HG03135 (cell line): ENCODE measurements at regions not wholly inside any gene's neighbourhood (a gene's known extent, or its start where the extent isn't known, plus 50 kb on each side); places are given as distances from the start of the nearest gene placed in this dataset.

Experiments used
- ATAC-seq: cut with Tn5 transposase; IDR thresholded peaks from one replicate; pipeline ENCODE4 v1.9.1; 2021; ENCODE audit warnings: mild to moderate bottlenecking, moderate library complexity; ENCODE audit not compliant: unreplicated experiment

- ATAC-seq = no peak
These were observed 928.5 kb upstream of the KCND2 start for GRCh38 chr7:119344466-119344865.

- ATAC-seq = no peak
These were observed 924.5 kb upstream of the KCND2 start for GRCh38 chr7:119348491-119348890.

DNA sequence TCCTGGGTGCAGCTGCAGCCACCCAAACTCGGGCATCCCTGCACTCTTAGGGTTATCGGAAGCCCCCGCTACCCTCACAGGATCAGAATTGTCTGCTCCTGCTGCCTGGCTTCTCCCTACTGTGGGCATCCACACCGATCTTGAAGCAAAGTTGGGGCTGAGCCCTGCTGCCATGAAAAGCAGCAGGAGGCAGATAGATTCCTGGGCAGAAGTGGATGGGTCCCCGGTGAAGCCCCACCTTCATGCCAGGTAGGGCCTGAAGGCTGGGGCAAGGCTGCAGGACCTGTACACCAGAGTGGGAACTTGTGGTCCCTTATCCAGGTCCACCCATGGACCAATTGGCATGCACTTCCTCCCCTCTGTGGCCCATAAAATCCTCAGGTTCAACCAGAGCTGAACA lies 922.6 kb upstream of the KCND2 start:
- no peak for ATAC-seq

DNA sequence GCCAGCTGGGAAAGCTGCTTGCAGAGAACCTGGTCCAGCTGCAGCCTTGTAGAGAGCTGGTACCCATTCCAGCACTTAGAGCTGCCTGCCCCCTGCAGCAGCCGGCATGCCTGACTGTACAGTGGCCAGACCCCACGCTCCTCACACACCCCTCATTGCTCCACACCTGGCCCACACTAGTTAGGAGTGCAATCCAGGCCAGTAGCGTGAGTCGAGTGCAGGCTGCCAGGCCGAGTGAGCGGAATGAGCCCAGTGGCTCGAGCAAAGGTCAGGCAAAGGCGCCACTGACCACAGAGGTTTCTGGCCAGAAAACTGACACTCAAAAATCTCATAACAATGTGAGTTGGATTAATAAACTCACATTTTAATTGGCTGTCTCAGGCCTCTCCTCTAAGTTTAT lies 921.7 kb upstream of the KCND2 start:
- ATAC-seq = no peak

- ATAC-seq = no peak
These were observed 898.5 kb upstream of the KCND2 start for GRCh38 chr7:119374436-119374835.

DNA sequence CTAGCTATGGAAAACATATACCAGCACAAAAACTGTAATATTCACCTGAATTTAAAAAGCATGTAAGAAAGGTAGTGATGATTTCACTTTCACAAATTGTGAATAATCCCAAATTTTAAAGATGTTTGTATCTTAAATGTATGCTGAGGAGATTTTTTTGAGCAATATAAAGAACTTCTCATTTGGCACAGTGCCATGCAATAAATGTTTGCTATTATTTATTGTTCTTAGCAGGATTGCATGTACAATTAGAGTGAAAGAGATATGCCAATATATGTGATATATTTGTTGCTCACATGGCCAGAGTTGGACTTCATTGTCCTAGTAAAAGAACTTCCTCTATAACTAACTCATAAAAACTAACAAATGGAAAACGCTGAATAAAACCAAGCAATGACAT lies 895.1 kb upstream of the KCND2 start:
- ATAC-seq = no peak

DNA sequence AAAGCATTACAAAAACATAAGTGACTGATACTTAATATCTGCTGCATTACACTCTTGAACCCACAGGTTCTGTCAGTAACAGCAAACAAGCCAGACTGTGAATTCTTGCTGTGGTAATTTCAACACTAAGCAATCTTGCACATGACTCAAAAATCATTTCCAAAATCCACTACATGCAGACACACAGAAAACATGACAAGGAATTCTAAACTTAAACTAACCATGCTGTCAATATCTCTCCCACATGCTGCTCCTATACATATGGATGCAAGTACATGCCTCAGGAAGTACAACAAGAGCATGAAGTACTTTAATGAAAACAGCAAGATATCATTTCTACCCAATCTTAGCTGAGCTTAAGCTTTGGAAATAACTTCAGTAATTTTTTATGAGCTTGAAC lies 890.2 kb upstream of the KCND2 start:
- ATAC-seq = no peak

GRCh38 chr7:119395024-119395423 lies 878.0 kb upstream of the KCND2 start:
- no peak for ATAC-seq

DNA sequence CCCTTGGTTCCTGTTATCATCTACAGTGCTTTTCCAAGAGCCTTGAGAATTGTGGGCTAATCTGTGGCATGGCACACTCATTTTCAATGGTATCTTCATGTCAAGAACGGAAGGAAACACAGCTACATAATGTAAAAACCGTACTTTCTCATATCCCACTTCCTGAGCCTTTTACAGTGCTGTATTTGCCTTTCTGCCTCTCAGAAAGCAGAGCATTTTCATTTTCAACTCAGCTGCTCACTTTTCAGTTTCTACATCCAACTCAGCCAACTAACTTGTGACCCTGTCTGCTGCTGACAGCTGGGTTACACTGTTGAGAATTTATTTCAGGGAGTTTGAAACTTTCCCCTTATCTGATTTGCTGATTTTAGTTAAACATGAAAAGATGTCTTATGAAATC lies 875.8 kb upstream of the KCND2 start:
- ATAC-seq = peak; percentile 76

DNA sequence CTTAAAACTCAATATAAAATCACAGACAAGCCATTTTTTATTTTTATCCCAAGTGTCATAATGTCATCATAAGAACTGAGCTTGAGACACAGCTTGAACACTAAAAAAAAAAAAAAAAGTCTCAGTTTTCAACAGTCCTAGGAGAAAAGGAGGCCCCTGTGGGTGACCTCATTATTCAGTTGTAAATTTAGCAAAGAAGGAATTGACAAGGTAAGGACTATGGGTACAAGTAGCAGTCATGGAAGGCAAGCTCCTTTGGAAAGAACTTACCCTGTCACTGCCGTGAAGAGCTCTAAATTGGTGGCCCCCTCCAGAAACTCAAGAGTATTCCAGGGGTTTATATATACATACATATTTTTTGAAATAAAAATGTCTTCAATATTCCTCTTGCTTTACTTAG lies 864.4 kb upstream of the KCND2 start:
- ATAC-seq = no peak

GRCh38 chr7:119413314-119413805 lies 859.6 kb upstream of the KCND2 start:
- ATAC-seq = no peak

DNA sequence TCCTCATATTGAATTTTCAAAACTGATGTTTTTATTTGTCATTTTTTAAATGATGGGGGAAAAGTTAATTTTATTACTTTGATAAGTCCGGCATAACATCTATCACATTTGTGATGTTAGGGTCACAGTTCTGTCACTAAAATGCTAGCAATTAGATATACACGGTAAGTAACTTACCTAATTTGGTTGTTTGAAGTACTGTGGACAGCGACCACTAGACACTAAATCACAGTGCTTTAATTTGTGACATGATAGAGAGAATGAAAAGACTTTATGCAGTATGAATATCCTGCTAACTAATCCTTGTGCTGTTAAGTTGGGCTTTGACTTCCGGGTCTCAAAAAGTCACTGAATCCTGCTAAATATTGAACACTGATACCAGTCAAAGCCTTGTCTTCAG lies 857.3 kb upstream of the KCND2 start:
- no peak for ATAC-seq

GRCh38 chr7:119421657-119422056 lies 851.3 kb upstream of the KCND2 start:
- ATAC-seq = no peak

GRCh38 chr7:119436882-119437281 lies 836.1 kb upstream of the KCND2 start:
- ATAC-seq = no peak

- ATAC-seq = no peak
These were observed 834.7 kb upstream of the KCND2 start for GRCh38 chr7:119438315-119438714.

DNA sequence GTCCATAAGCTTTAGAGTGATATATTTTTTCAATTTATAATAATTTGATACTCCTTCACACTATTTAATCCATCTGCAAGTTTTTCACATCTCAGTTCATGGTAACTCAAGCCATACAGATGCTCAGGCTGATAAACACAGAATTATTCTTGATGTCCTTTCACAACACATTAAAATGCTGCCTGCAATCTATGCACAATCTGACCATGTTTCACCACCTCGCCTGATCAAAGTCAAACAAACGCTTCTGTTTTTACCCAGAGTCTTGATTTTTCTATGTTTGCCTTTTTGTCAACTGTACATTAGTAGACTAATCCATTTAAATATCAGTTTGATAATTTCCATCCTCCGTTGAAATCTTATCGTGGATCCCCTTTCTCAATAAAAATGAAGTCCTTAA lies 833.8 kb upstream of the KCND2 start:
- ATAC-seq = no peak

- no peak for ATAC-seq
These were observed 820.6 kb upstream of the KCND2 start for GRCh38 chr7:119452401-119452800.

- no peak for ATAC-seq
These were observed 807.1 kb upstream of the KCND2 start for GRCh38 chr7:119465798-119466305.

DNA sequence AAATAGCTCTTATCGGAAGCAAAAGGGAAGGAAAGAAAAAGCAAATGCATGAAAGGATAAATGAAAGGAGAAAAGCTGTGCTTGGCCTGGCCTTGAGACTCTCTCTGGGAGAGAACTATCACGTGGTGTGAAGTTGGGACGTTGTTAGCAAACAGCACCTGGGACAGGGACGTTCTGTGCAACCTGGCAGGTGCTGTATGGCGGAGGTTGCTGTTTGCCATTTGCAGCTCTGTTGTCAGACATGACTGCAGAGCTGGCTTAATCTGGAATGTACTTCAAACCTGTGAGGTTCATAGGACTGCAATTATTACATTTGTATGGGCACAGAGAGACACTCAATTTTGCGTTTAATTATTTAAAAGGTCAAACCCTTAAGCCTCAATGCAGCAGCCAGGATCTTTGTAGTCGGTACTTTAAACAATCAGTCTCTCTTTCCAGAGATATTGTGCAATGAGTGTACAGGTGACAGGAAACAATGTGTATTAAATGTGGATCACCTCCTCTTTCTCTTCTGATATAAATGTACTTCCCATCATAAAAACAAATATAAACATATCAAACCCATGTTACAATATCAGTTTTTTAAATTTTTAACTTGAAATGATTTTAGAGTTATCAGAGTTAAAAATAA lies 800.5 kb upstream of the KCND2 start:
- no peak for ATAC-seq

GRCh38 chr7:119482209-119482608 lies 790.8 kb upstream of the KCND2 start:
- ATAC-seq = peak; percentile 89

- no peak for ATAC-seq
These were observed 790.3 kb upstream of the KCND2 start for GRCh38 chr7:119482671-119483070.

- no peak for ATAC-seq
These were observed 789.6 kb upstream of the KCND2 start for GRCh38 chr7:119483364-119483763.

GRCh38 chr7:119514326-119514725 lies 758.6 kb upstream of the KCND2 start:
- no peak for ATAC-seq
